ENCODE measurements at regions not wholly inside any gene's neighbourhood (a gene's known extent, or its start where the extent isn't known, plus 50 kb on each side); places are given as distances from the start of the nearest gene placed in this dataset.

- no peaks in the 10 kb centered on the region for H3K9me3 ChIP-seq
- TF ChIP-seq CTCF (IDR thresholded peaks at IDR 0.05): no peak
- no peak overlapping the region for H3K4me3 ChIP-seq (ENCODE audit: low read depth in 1 of 2, low read length in 1 of 2)
- no peaks in the 10 kb centered on the region for H3K36me3 ChIP-seq
- no peaks in the 10 kb centered on the region for H3K4me1 ChIP-seq (ENCODE audit: control insufficient read depth in 1 of 2, insufficient read depth in 1 of 2, low read depth in 1 of 2, low read length in 1 of 2)
- H3K27me3 ChIP-seq: no peaks in the 10 kb centered on the region
- no peak overlapping the region for H3K27ac ChIP-seq
Observed at GRCh38 chr2:129784486-129784885, 195.0 kb upstream of the RAB6C start.

DNA sequence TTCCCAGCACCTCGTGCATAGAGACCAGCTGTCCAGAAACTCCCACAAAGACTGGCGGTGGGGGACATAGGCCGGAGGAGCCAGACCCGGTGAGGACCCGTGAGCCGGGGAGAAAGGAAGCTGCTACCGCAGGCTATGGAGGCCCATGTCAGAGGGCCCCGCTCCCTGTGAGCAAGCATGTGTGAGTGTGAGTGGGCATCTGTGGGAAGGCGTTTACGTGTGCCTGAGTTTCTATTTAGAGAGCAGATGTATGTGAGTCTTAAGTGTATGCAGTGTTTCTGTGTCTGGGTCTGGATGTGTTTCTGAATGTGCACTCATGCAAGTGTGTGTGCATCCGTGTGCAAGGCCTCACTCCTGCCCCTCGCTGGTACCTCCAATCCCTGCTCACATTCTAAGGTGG lies 187.8 kb upstream of the RAB6C start:
- H3K27me3 ChIP-seq: no peaks in the 10 kb centered on the region
- no peak for TF ChIP-seq CTCF (IDR thresholded peaks at IDR 0.05)
- no peak overlapping the region for H3K4me3 ChIP-seq (ENCODE audit: low read depth in 1 of 2, low read length in 1 of 2)
- no peaks in the 10 kb centered on the region for H3K36me3 ChIP-seq
- H3K4me1 ChIP-seq (ENCODE audit: control insufficient read depth in 1 of 2, insufficient read depth in 1 of 2, low read depth in 1 of 2, low read length in 1 of 2): no peaks in the 10 kb centered on the region
- no peak overlapping the region for H3K27ac ChIP-seq
- H3K9me3 ChIP-seq: no peaks in the 10 kb centered on the region

- H3K4me3 ChIP-seq (ENCODE audit: low read depth in 1 of 2, low read length in 1 of 2): no peak overlapping the region
- no peaks in the 10 kb centered on the region for H3K9me3 ChIP-seq
- H3K27me3 ChIP-seq: no peaks in the 10 kb centered on the region
- no peaks in the 10 kb centered on the region for H3K4me1 ChIP-seq (ENCODE audit: control insufficient read depth in 1 of 2, insufficient read depth in 1 of 2, low read depth in 1 of 2, low read length in 1 of 2)
- no peak for TF ChIP-seq CTCF (IDR thresholded peaks at IDR 0.05)
- no peak overlapping the region for H3K27ac ChIP-seq
- H3K36me3 ChIP-seq: no peaks in the 10 kb centered on the region
Observed at GRCh38 chr2:129793431-129793902, 186.0 kb upstream of the RAB6C start.

GRCh38 chr2:129794116-129794515 lies 185.3 kb upstream of the RAB6C start:
- Histone ChIP-seq H3K4me1 (ENCODE audit: control insufficient read depth in 1 of 2, insufficient read depth in 1 of 2, low read depth in 1 of 2, low read length in 1 of 2) (no peaks in the 10 kb centered on the region), H3K36me3 (no peaks in the 10 kb centered on the region), H3K4me3 (ENCODE audit: low read depth in 1 of 2, low read length in 1 of 2) (no peak overlapping the region), H3K27me3 (no peaks in the 10 kb centered on the region), H3K9me3 (no peaks in the 10 kb centered on the region), H3K27ac (no peak overlapping the region)
- no peak for TF ChIP-seq CTCF (IDR thresholded peaks at IDR 0.05)

- Histone ChIP-seq H3K27ac (no peak overlapping the region), H3K4me1 (ENCODE audit: control insufficient read depth in 1 of 2, insufficient read depth in 1 of 2, low read depth in 1 of 2, low read length in 1 of 2) (no peaks in the 10 kb centered on the region), H3K36me3 (no peaks in the 10 kb centered on the region), H3K4me3 (ENCODE audit: low read depth in 1 of 2, low read length in 1 of 2) (no peak overlapping the region), H3K9me3 (no peaks in the 10 kb centered on the region), H3K27me3 (no peaks in the 10 kb centered on the region)
- no peak for TF ChIP-seq CTCF (IDR thresholded peaks at IDR 0.05)
Observed at GRCh38 chr2:129794540-129794939, 184.9 kb upstream of the RAB6C start.

- no peaks in the 10 kb centered on the region for H3K4me1 ChIP-seq (ENCODE audit: control insufficient read depth in 1 of 2, insufficient read depth in 1 of 2, low read depth in 1 of 2, low read length in 1 of 2)
- no peak overlapping the region for H3K4me3 ChIP-seq (ENCODE audit: low read depth in 1 of 2, low read length in 1 of 2)
- H3K27me3 ChIP-seq: no peaks in the 10 kb centered on the region
- no peaks in the 10 kb centered on the region for H3K36me3 ChIP-seq
- no peak for TF ChIP-seq CTCF (IDR thresholded peaks at IDR 0.05)
- no peak overlapping the region for H3K27ac ChIP-seq
- H3K9me3 ChIP-seq: no peaks in the 10 kb centered on the region
Observed at GRCh38 chr2:129796225-129796624, 183.2 kb upstream of the RAB6C start.
